K562 (cell line): ENCODE measurements at regions not wholly inside any gene's neighbourhood (a gene's known extent, or its start where the extent isn't known, plus 50 kb on each side); places are given as distances from the start of the nearest gene placed in this dataset.

Experiments
- ATAC-seq: fragments of 200-7000 bp; cut with Tn5 transposase; 3 replicates; pipeline ENCODE4 v1.9.1; 2020; ENCODE audit warnings: moderate library complexity
- BruUV-seq: library from RNA; stranded (reverse); fragments of 400-500 nt; replicated peaks from 2 replicates; lab custom pipeline; 2021; lab: Mats Ljungman, UMichigan
- CTCF ChIA-PET: fragments of 300-600 bp; formaldehyde crosslinking; extraction: SDS; loops from one replicate; lab custom pipeline; 2021; ENCODE audit warnings: low intra/inter-chr PET ratio; lab: Yijun Ruan, JAX
- POLR2A ChIA-PET: fragments of 300-600, 350-650 bp; sonication (Branson Sonifier 250); formaldehyde crosslinking; extraction: SDS; loops from one replicate; lab custom pipeline; 2021; ENCODE audit warnings: antibody characterized with exemption, inconsistent platforms; lab: Yijun Ruan, JAX
- DNase-seq, 4 experiments: peaks; one replicate each; pipeline versions ENCODE4 v3.0.0 to v3.0.0-alpha.2; 2011 to 2018; ENCODE audit warnings: low spot score in 3 of 4, mixed read lengths in 3 of 4; ENCODE audit errors: extremely low read depth in 1 of 4
- FAIRE-seq: peaks from 2 replicates; lab custom pipeline; 2011; peaks lifted over from hg19 to GRCh38; lab: Jason Lieb, UNC
- H2AFZ ChIP-seq: 2 replicates; pipeline ENCODE4 v1.6.0; 2011; ENCODE audit warnings: low read depth, low read length, control low read depth, inconsistent platforms
- H3K27ac ChIP-seq: fragments of 200-600 bp; 3 replicates; pipeline ENCODE4 v1.8.0; 2011; ENCODE audit warnings: low read depth, mild to moderate bottlenecking, control low read depth, inconsistent platforms, low read length, moderate library complexity, mixed read lengths; ENCODE audit errors: extremely low read depth
- H3K27me3 ChIP-seq, 2 experiments: fragments of 300-600 bp in 1 of 2; 2 replicates in 1 of 2; 3 replicates in 1 of 2; pipeline versions ENCODE4 v1.6.0 to v1.8.0; 2011; ENCODE audit warnings: inconsistent platforms in 2 of 2, low read length in 2 of 2, mild to moderate bottlenecking in 1 of 2, mixed read lengths in 1 of 2, moderate library complexity in 1 of 2; ENCODE audit not compliant: control insufficient read depth in 2 of 2, insufficient read depth in 2 of 2
- H3K36me3 ChIP-seq: fragments of 300-600 bp; 3 replicates; pipeline ENCODE4 v1.8.0; 2011; ENCODE audit warnings: mild to moderate bottlenecking, low read length, inconsistent platforms; ENCODE audit not compliant: control insufficient read depth, insufficient read depth
- H3K4me1 ChIP-seq, 2 experiments: fragments of 200-600 bp in 1 of 2; replicated peaks in 1 of 2; 2 replicates in 1 of 2; 3 replicates in 1 of 2; pipeline versions ENCODE4 v1.5.1 to v1.8.0; 2011; ENCODE audit warnings: inconsistent platforms in 2 of 2, low read length in 2 of 2, mild to moderate bottlenecking in 1 of 2, mixed read lengths in 1 of 2, moderate library complexity in 1 of 2; ENCODE audit not compliant: control insufficient read depth in 2 of 2, insufficient read depth in 2 of 2
- H3K4me2 ChIP-seq: 2 replicates; pipeline ENCODE4 v1.6.1; 2011; ENCODE audit warnings: low read length, control low read depth, inconsistent platforms, mixed read lengths; ENCODE audit not compliant: insufficient read depth
- H3K4me3 ChIP-seq: fragments of 200-600 bp; sonication (generic), shearing (Covaris generic); 2 replicates; pipeline ENCODE4 v1.5.1; 2016; ENCODE audit warnings: control low read depth, inconsistent platforms
- H3K79me2 ChIP-seq: fragments of 200-600 bp; 3 replicates; pipeline ENCODE4 v1.8.0; 2011; ENCODE audit warnings: low read length, inconsistent platforms; ENCODE audit not compliant: control insufficient read depth, insufficient read depth
- H3K9ac ChIP-seq, 2 experiments: 2 replicates each; pipeline versions ENCODE4 v1.6.0 to v1.6.1; 2011; ENCODE audit warnings: low read depth in 2 of 2, low read length in 2 of 2, control low read depth in 1 of 2, inconsistent platforms in 1 of 2, mild to moderate bottlenecking in 1 of 2, mixed read lengths in 1 of 2; ENCODE audit not compliant: insufficient read depth in 1 of 2
- H3K9me1 ChIP-seq: one replicate; pipeline ENCODE4 v1.6.0; 2011; ENCODE audit warnings: inconsistent platforms, mild to moderate bottlenecking, low read length, moderate library complexity; ENCODE audit not compliant: control insufficient read depth, insufficient read depth
- H3K9me3 ChIP-seq: replicated peaks from 2 replicates; pipeline ENCODE4 v1.5.1; 2011; ENCODE audit warnings: low read depth, low read length, inconsistent platforms; ENCODE audit not compliant: control insufficient read depth, insufficient read depth
- H4K20me1 ChIP-seq: replicated peaks from 2 replicates; pipeline ENCODE4 v1.6.1; 2011; ENCODE audit warnings: low read length, inconsistent platforms, mixed read lengths; ENCODE audit not compliant: control insufficient read depth, insufficient read depth
- CREBBP ChIP-seq: IDR thresholded peaks from one replicate; pipeline ENCODE4 v1.6.1; 2012; ENCODE audit warnings: low read depth, mild to moderate bottlenecking, control low read depth, inconsistent platforms, low read length
- KLF16 ChIP-seq: IDR thresholded peaks from 2 replicates; pipeline ENCODE4 v1.6.1; 2016; ENCODE audit warnings: antibody characterized with exemption
- PYGO2 ChIP-seq: fragments of 450-650 bp; IDR thresholded peaks from 2 replicates; pipeline ENCODE4 v1.6.1; 2016; ENCODE audit warnings: mild to moderate bottlenecking, missing genetic modification characterization, moderate library complexity, missing compliant biosample characterization
- SRF ChIP-seq, 2 experiments: fragments of 250-450, 450-650 bp in 1 of 2; sonication (Bioruptor Pico) in 1 of 2; sonication (generic) in 1 of 2; formaldehyde crosslinking; IDR thresholded peaks; 2 replicates each; pipeline versions ENCODE4 v1.5.0 to v1.5.1; 2020 to 2022; ENCODE audit warnings: mild to moderate bottlenecking in 1 of 2, missing genetic modification reagents in 1 of 2
- THAP7 ChIP-seq: fragments of 250-450 bp; sonication (Bioruptor Pico); IDR thresholded peaks from 2 replicates; pipeline ENCODE4 v1.5.0; 2021
- TOE1 ChIP-seq, 2 experiments: fragments of 450-650 bp in 1 of 2; sonication (generic) in 1 of 2; formaldehyde crosslinking in 1 of 2; IDR thresholded peaks; 2 replicates each; pipeline versions ENCODE4 v1.7.1 to v1.8.0; 2016 to 2022; ENCODE audit warnings: borderline replicate concordance in 2 of 2, mild to moderate bottlenecking in 2 of 2, antibody characterized with exemption in 1 of 2, inconsistent platforms in 1 of 2, low read depth in 1 of 2, missing genetic modification reagents in 1 of 2, moderate library complexity in 1 of 2
- TRIM28 ChIP-seq: fragments of 450-650 bp; IDR thresholded peaks from 2 replicates; pipeline ENCODE4 v1.6.1; 2017
- U2AF2 ChIP-seq: fragments of 200-400 bp; formaldehyde crosslinking; optimal IDR thresholded peaks from 2 replicates; pipeline ENCODE3; 2017; ENCODE audit warnings: low read depth, mild to moderate bottlenecking, low read length
- WHSC1 ChIP-seq: IDR thresholded peaks from one replicate; pipeline ENCODE4 v1.6.1; 2012; ENCODE audit warnings: low read length, control low read depth, inconsistent platforms
- XRCC5 ChIP-seq: fragments of 200-400 bp; formaldehyde crosslinking; IDR thresholded peaks from 2 replicates; pipeline ENCODE4 v1.6.1; 2017; ENCODE audit warnings: low read depth, mild to moderate bottlenecking, low read length
- ZBTB12 ChIP-seq: fragments of 250-450 bp; sonication (Bioruptor Pico); IDR thresholded peaks from 2 replicates; pipeline ENCODE4 v1.4.0; 2020
- ZBTB8A ChIP-seq: fragments of 450-650 bp; IDR thresholded peaks from 2 replicates; pipeline ENCODE4 v1.6.1; 2018; ENCODE audit warnings: mild to moderate bottlenecking, moderate library complexity; ENCODE audit not compliant: partially characterized antibody
- ZNF133 ChIP-seq: fragments of 250-450 bp; sonication (Bioruptor Pico); IDR thresholded peaks from 2 replicates; pipeline ENCODE4 v1.4.0; 2020; ENCODE audit warnings: mild to moderate bottlenecking
- WGBS: fragments of 100-300 bp; shearing (Covaris generic); methylation state at CpG from one replicate; pipeline ENCODE4 v1.1.6; 2016; ENCODE audit warnings: low coverage, mixed read lengths; ENCODE audit not compliant: insufficient coverage; ENCODE audit errors: missing lambda C conversion rate; 5-methylcytosine and 5-hydroxymethylcytosine counted together
- in situ Hi-C: fragments of 300-500 bp; cut with MboI; formaldehyde crosslinking; loops from 4 replicates; pipeline ENCODE4 v1.15.0; 2018; ENCODE audit warnings: inconsistent platforms, mixed read lengths
- intact Hi-C: fragments of 100-400 bp; cut with micrococcal nuclease; formaldehyde crosslinking; loops from 2 replicates; pipeline ENCODE4 v1.14.2; 2022

GRCh38 chr6:98695091-98695801, 139.1 kb upstream of the POU3F2 start:
- CTCF ChIA-PET: no interaction called here

GRCh38 chr6:98711380-98711779, 123.0 kb upstream of the POU3F2 start:
- Histone ChIP-seq H3K79me2 (no peaks in the 10 kb centered on the region), H3K27me3 (no peaks in the 10 kb centered on the region), H4K20me1 (no peaks in the 10 kb centered on the region), H3K4me2 (no peak overlapping the region), H3K4me3 (no peak overlapping the region), H3K9ac (no peak overlapping the region), H3K4me1 (no peaks in the 10 kb centered on the region), H3K27ac (no peak overlapping the region), H3K36me3 (no peaks in the 10 kb centered on the region), H2AFZ (no peak overlapping the region), H3K9me3 (no peaks in the 10 kb centered on the region), H3K9me1 (no peaks in the 10 kb centered on the region)
- no TSS peak for BruUV-seq
- ATAC-seq (no peak), DNase-seq (no peak), FAIRE-seq (no peak)
- CTCF ChIA-PET: no interaction called here
- intact Hi-C loops: no loop called here
- POLR2A ChIA-PET: no interaction called here
- in situ Hi-C loops: no loop called here
- no peak for TF ChIP-seq SRF (CRISPR knock-in tag; IDR thresholded peaks at IDR 0.05)
- no peak for TF ChIP-seq U2AF2
- no peak for TF ChIP-seq ZBTB12
- no peak for TF ChIP-seq THAP7 (CRISPR knock-in tag)
- TF ChIP-seq ZBTB8A: no peak
- TF ChIP-seq ZNF133 (CRISPR knock-in tag): no peak
- no peak for TF ChIP-seq WHSC1
- no peak for TF ChIP-seq XRCC5
- no peak for TF ChIP-seq TOE1 (IDR thresholded peaks at IDR 0.05; ENCODE audit: borderline replicate concordance)
- no peak for TF ChIP-seq TOE1 (CRISPR knock-in tag; IDR thresholded peaks at IDR 0.05; ENCODE audit: borderline replicate concordance, low read depth)
- TF ChIP-seq TRIM28: no peak
- no peak for TF ChIP-seq CREBBP

More at GRCh38 chr6:98695091-98695801, 139.1 kb upstream of the POU3F2 start:
- ATAC-seq (no peak), DNase-seq (no peak), FAIRE-seq (no peak)
- Histone ChIP-seq H3K27ac (no peak overlapping the region), H3K27me3 (no peaks in the 10 kb centered on the region), H4K20me1 (no peaks in the 10 kb centered on the region), H3K79me2 (no peaks in the 10 kb centered on the region), H3K4me2 (no peak overlapping the region), H3K4me1 (no peaks in the 10 kb centered on the region), H3K9ac (no peak overlapping the region), H2AFZ (no peak overlapping the region), H3K9me3 (no peaks in the 10 kb centered on the region), H3K4me3 (no peak overlapping the region), H3K9me1 (no peaks in the 10 kb centered on the region), H3K36me3 (no peaks in the 10 kb centered on the region)
- intact Hi-C loops (no loop called here), in situ Hi-C loops (no loop called here)
- POLR2A ChIA-PET: no interaction called here
- WGBS: 2% methylated on average over 7 of the region's 7 CpGs
- BruUV-seq: no TSS peak
- TF ChIP-seq PYGO2 (no peak), KLF16 (no peak)
